Body of pancreas (tissue), 4 donors: ENCODE measurements at regions not wholly inside any gene's neighbourhood (a gene's known extent, or its start where the extent isn't known, plus 50 kb on each side); places are given as distances from the start of the nearest gene placed in this dataset.

Experiments
- ATAC-seq: fragments of 150-250 bp; one replicate; pipeline ENCODE4 v1.9.1; 2016
- DNase-seq, 4 donors: peaks; one replicate each; pipeline ENCODE4 v3.0.0-alpha.2; 2019
- H3K27ac ChIP-seq, 4 donors: fragments of 200-600 bp; sonication (generic); 1 replicate in 3 of 4; 2 replicates in 1 of 4; pipeline versions ENCODE4 v1.5.1 to v1.6.1; 2016 to 2019; ENCODE audit warnings: mild to moderate bottlenecking in 1 of 4, mixed read lengths in 1 of 4, moderate library complexity in 1 of 4
- H3K27me3 ChIP-seq, 2 donors: fragments of 200-600 bp; sonication (generic); one replicate each; pipeline ENCODE4 v1.6.0; 2016; ENCODE audit warnings: mild to moderate bottlenecking in 1 of 2
- H3K36me3 ChIP-seq, 2 donors: fragments of 200-600 bp; sonication (generic); replicated peaks in 1 of 2; 2 replicates each; pipeline ENCODE4 v1.5.1; 2016; ENCODE audit warnings: low read depth in 2 of 2; ENCODE audit not compliant: insufficient read depth in 1 of 2
- H3K4me1 ChIP-seq: fragments of 200-600 bp; sonication (generic); one replicate; pipeline ENCODE4 v1.6.0; 2016
- H3K4me3 ChIP-seq, 2 donors: fragments of 200-600 bp; sonication (generic); 1 replicate in 1 of 2; 2 replicates in 1 of 2; pipeline ENCODE4 v1.5.1; 2016 to 2019
- H3K9me3 ChIP-seq, 3 donors: fragments of 200-600 bp; sonication (generic); 1 replicate in 2 of 3; 2 replicates in 1 of 3; pipeline ENCODE4 v1.5.1; 2016
- CTCF ChIP-seq, 7 experiments: fragments of 450-650 bp in 4 of 7; fragments of 200-600 bp in 3 of 7; sonication (generic) in 3 of 7; IDR thresholded peaks; one replicate each; pipeline ENCODE4 v1.5.1; 2016 to 2019; ENCODE audit warnings: antibody characterized with exemption in 7 of 7
- POLR2A ChIP-seq, 3 donors: fragments of 450-650 bp; IDR thresholded peaks; one replicate each; pipeline ENCODE4 v1.6.1; 2016; ENCODE audit warnings: antibody characterized with exemption in 3 of 3, mild to moderate bottlenecking in 2 of 3
- WGBS, 2 donors: methylation state at CpG; one replicate each; pipeline ENCODE4 v1.1.5; 2017; 5-methylcytosine and 5-hydroxymethylcytosine counted together
- intact Hi-C: fragments of 100-400 bp; cut with DNase I; formaldehyde crosslinking; loops from one replicate; pipeline ENCODE4 v1.15.1; 2023

- ATAC-seq (no peak), DNase-seq (no peak)
- H3K9me3 ChIP-seq, result no peaks in the 10 kb centered on the region
- TF ChIP-seq POLR2A (IDR thresholded peaks at IDR 0.05) (no peak), CTCF (IDR thresholded peaks at IDR 0.05) (no peak)
- intact Hi-C loops, result no loop called here
- H3K36me3 ChIP-seq, result no peaks in the 10 kb centered on the region
- no peaks in the 10 kb centered on the region for H3K4me1 ChIP-seq
- H3K27me3 ChIP-seq, result no peaks in the 10 kb centered on the region
- no peak overlapping the region for H3K27ac ChIP-seq
- H3K4me3 ChIP-seq, result no peak overlapping the region
- 0 to 22% methylated on average over 1 of the region's 1 CpG for WGBS, 2 donors
Measured at GRCh38 chr13:74443631-74444030, 309.4 kb upstream of the KLF12 start.

GRCh38 chr13:74442751-74443150 is 308.5 kb upstream of the KLF12 start:
- Histone ChIP-seq H3K27me3 (no peaks in the 10 kb centered on the region), H3K4me3 (no peak overlapping the region), H3K4me1 (no peaks in the 10 kb centered on the region), H3K27ac (no peak overlapping the region), H3K9me3 (no peaks in the 10 kb centered on the region), H3K36me3 (no peaks in the 10 kb centered on the region)
- 38% methylated on average over 5 of the region's 5 CpGs for WGBS, 2 donors
- intact Hi-C loops, result no loop called here
- TF ChIP-seq POLR2A (IDR thresholded peaks at IDR 0.05), result no peak
- TF ChIP-seq CTCF (IDR thresholded peaks at IDR 0.05), result no peak
- ATAC-seq, result no peak
- no peak for DNase-seq

- H3K9me3 ChIP-seq, result no peaks in the 10 kb centered on the region
- WGBS, 2 donors, result 43 to 56% methylated on average over 3 of the region's 3 CpGs
- H3K4me1 ChIP-seq, result no peaks in the 10 kb centered on the region
- ATAC-seq (no peak), DNase-seq (no peak)
- no peak overlapping the region for H3K4me3 ChIP-seq
- H3K27me3 ChIP-seq, result no peaks in the 10 kb centered on the region
- no peaks in the 10 kb centered on the region for H3K36me3 ChIP-seq
- intact Hi-C loops, result no loop called here
- TF ChIP-seq POLR2A (IDR thresholded peaks at IDR 0.05) (no peak), CTCF (IDR thresholded peaks at IDR 0.05) (no peak)
- no peak overlapping the region for H3K27ac ChIP-seq
Measured at GRCh38 chr13:74438901-74439300, 304.7 kb upstream of the KLF12 start.

GRCh38 chr13:74434782-74435181 is 300.6 kb upstream of the KLF12 start:
- 36% methylated on average over 2 of the region's 2 CpGs for WGBS, 2 donors
- H3K36me3 ChIP-seq, result no peaks in the 10 kb centered on the region
- no peak for ATAC-seq
- H3K4me3 ChIP-seq, result no peak overlapping the region
- DNase-seq, result no peak
- no peak for TF ChIP-seq CTCF (IDR thresholded peaks at IDR 0.05)
- TF ChIP-seq POLR2A (IDR thresholded peaks at IDR 0.05), result no peak
- intact Hi-C loops, result no loop called here
- no peaks in the 10 kb centered on the region for H3K27me3 ChIP-seq
- no peaks in the 10 kb centered on the region for H3K9me3 ChIP-seq
- no peaks in the 10 kb centered on the region for H3K4me1 ChIP-seq
- H3K27ac ChIP-seq, result no peak overlapping the region

GRCh38 chr13:74424455-74424854 is 290.3 kb upstream of the KLF12 start:
- H3K36me3 ChIP-seq, result no peaks in the 10 kb centered on the region
- no peaks in the 10 kb centered on the region for H3K9me3 ChIP-seq
- ATAC-seq (no peak), DNase-seq (no peak)
- no peaks in the 10 kb centered on the region for H3K4me1 ChIP-seq
- intact Hi-C loops, result no loop called here
- WGBS, 2 donors, result 78 to 83% methylated on average over 3 of the region's 3 CpGs
- H3K27ac ChIP-seq, result no peak overlapping the region
- H3K4me3 ChIP-seq, result no peak overlapping the region
- no peaks in the 10 kb centered on the region for H3K27me3 ChIP-seq
- no peak for TF ChIP-seq POLR2A (IDR thresholded peaks at IDR 0.05)
- TF ChIP-seq CTCF (IDR thresholded peaks at IDR 0.05), result no peak
